K562 (cell line): ENCODE measurements at regions not wholly inside any gene's neighbourhood (a gene's known extent, or its start where the extent isn't known, plus 50 kb on each side); places are given as distances from the start of the nearest gene placed in this dataset.

Experiments
- CHD4 ChIP-seq: fragments of 200-600 bp; sonication (generic); IDR thresholded peaks from 3 replicates; pipeline ENCODE4 v1.6.1; 2012; ENCODE audit warnings: low read depth, mild to moderate bottlenecking, mixed read lengths, low read length, inconsistent platforms; ENCODE audit not compliant: insufficient read depth, insufficient replicate concordance, poor library complexity, severe bottlenecking
- FOXM1 ChIP-seq, 2 experiments: fragments of 450-650 bp in 1 of 2; sonication (generic) in 1 of 2; formaldehyde crosslinking in 1 of 2; IDR thresholded peaks; 2 replicates each; pipeline versions ENCODE4 v1.6.1 to v1.9.0; 2017 to 2022; ENCODE audit warnings: low read depth in 2 of 2, mild to moderate bottlenecking in 2 of 2, missing genetic modification reagents in 1 of 2, moderate library complexity in 1 of 2
- GABPB2 ChIP-seq: fragments of 250-450 bp; sonication (Bioruptor Pico); conservative IDR thresholded peaks from 2 replicates; pipeline ENCODE4 v1.5.1; 2021; ENCODE audit warnings: mild to moderate bottlenecking
- ILF3 ChIP-seq: fragments of 450-650 bp; IDR thresholded peaks from 2 replicates; pipeline ENCODE4 v1.6.1; 2018; ENCODE audit warnings: antibody characterized with exemption, mild to moderate bottlenecking, moderate library complexity, borderline replicate concordance
- MED1 ChIP-seq: sonication (generic); formaldehyde crosslinking; IDR thresholded peaks from 2 replicates; pipeline ENCODE4 v1.8.1; 2023; ENCODE audit warnings: missing genetic modification reagents, borderline replicate concordance
- POLR2A ChIP-seq: fragments of 450-650 bp; conservative IDR thresholded peaks from 2 replicates; pipeline ENCODE4 v1.6.1; 2016
- XRCC5 ChIP-seq: fragments of 200-400 bp; formaldehyde crosslinking; IDR thresholded peaks from 2 replicates; pipeline ENCODE4 v1.6.1; 2017; ENCODE audit warnings: low read depth, mild to moderate bottlenecking, low read length
- ZNF551 ChIP-seq: fragments of 250-450 bp; sonication (Bioruptor Pico); IDR thresholded peaks from 2 replicates; pipeline ENCODE4 v1.5.0; 2021; ENCODE audit warnings: mild to moderate bottlenecking, moderate library complexity
- TF ChIP-seq, protein P1 (sequence below), 2 experiments: fragments of 450-650 bp; IDR thresholded peaks; 2 replicates each; pipeline ENCODE4 v1.6.1; 2016; ENCODE audit warnings: mild to moderate bottlenecking in 2 of 2, borderline replicate concordance in 1 of 2, low read depth in 1 of 2, moderate library complexity in 1 of 2
- TF ChIP-seq, protein P2 (sequence below): fragments of 450-650 bp; formaldehyde crosslinking; IDR thresholded peaks from 2 replicates; pipeline ENCODE4 v1.4.0; 2020; ENCODE audit warnings: mild to moderate bottlenecking, moderate library complexity
- TF ChIP-seq, protein P3 (sequence below): fragments of 200-800 bp; sonication (Bioruptor generic); IDR thresholded peaks from 2 replicates; pipeline ENCODE4 v1.6.1; 2017; ENCODE audit warnings: missing genetic modification characterization, missing compliant biosample characterization

- TF ChIP-seq XRCC5 (no peak), MED1 (CRISPR knock-in tag) (no peak), FOXM1 (IDR thresholded peaks at IDR 0.05; ENCODE audit: low read depth) (no peak), FOXM1 (CRISPR knock-in tag; IDR thresholded peaks at IDR 0.05; ENCODE audit: low read depth) (no peak), POLR2A (no peak), ZNF551 (CRISPR knock-in tag) (no peak), CHD4 (no peak), GABPB2 (CRISPR knock-in tag) (no peak), ILF3 (no peak)
- TF ChIP-seq, protein P1, sequence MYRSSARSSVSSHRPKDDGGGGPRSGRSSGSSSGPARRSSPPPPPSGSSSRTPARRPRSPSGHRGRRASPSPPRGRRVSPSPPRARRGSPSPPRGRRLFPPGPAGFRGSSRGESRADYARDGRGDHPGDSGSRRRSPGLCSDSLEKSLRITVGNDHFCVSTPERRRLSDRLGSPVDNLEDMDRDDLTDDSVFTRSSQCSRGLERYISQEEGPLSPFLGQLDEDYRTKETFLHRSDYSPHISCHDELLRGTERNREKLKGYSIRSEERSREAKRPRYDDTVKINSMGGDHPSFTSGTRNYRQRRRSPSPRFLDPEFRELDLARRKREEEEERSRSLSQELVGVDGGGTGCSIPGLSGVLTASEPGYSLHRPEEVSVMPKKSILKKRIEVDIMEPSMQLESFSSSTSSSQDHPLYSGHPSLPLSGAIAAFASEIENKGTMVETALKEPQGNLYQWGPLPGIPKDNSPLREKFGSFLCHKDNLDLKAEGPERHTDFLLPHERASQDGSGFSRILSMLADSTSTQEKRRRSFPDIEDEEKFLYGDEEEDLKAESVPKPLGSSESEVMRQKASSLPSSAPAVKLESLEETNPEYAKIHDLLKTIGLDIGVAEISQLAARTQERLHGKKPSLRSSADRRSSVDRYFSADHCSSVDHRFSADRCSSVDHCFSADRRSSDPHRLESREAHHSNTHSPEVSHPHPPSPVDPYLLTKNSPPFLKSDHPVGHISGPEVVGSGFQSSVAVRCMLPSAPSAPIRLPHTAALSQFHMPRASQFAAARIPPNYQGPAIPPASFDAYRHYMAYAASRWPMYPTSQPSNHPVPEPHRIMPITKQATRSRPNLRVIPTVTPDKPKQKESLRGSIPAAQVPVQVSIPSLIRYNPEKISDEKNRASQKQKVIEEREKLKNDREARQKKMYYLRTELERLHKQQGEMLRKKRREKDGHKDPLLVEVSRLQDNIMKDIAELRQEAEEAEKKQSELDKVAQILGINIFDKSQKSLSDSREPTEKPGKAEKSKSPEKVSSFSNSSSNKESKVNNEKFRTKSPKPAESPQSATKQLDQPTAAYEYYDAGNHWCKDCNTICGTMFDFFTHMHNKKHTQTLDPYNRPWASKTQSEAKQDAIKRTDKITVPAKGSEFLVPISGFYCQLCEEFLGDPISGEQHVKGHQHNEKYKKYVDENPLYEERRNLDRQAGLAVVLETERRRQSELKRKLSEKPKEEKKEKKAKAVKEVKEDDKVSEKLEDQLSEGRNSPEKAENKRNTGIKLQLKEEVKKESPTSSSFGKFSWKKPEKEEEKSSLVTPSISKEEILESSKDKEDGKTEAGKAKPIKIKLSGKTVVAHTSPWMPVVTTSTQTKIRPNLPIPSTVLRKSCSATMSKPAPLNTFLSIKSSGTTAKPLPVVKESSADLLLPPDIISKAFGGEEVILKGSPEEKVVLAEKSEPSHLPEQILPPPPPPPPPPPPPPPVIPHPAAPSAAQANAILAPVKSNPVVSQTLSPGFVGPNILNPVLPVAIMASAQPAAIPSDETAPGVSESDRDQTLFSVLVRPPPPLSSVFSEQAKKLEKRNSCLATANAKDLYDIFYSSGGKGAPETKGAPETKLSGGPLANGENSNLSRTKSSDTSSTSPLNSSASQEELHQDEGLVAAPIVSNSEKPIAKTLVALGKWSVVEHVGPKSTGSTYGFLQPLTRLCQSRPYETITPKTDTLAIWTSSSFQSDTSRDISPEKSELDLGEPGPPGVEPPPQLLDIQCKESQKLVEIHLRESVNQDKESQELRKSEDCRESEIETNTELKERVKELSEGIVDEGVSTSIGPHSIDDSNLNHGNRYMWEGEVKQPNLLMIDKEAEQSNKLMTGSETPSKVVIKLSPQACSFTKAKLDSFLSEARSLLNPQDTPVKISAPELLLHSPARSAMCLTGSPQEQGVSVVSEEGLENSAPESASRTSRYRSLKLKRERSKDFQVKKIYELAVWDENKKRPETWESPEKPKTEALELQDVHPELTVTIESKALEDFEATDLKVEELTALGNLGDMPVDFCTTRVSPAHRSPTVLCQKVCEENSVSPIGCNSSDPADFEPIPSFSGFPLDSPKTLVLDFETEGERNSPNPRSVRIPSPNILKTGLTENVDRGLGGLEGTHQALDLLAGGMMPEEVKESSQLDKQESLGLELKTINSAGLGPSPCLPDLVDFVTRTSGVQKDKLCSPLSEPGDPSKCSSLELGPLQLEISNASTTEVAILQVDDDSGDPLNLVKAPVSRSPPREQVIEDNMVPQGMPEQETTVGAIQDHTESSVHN (IDR thresholded peaks at IDR 0.05; ENCODE audit: borderline replicate concordance in 1 of 2, low read depth in 1 of 2): no peak
- TF ChIP-seq, protein P2, sequence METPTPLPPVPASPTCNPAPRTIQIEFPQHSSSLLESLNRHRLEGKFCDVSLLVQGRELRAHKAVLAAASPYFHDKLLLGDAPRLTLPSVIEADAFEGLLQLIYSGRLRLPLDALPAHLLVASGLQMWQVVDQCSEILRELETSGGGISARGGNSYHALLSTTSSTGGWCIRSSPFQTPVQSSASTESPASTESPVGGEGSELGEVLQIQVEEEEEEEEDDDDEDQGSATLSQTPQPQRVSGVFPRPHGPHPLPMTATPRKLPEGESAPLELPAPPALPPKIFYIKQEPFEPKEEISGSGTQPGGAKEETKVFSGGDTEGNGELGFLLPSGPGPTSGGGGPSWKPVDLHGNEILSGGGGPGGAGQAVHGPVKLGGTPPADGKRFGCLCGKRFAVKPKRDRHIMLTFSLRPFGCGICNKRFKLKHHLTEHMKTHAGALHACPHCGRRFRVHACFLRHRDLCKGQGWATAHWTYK (CRISPR knock-in tag): no peak
- TF ChIP-seq, protein P3, sequence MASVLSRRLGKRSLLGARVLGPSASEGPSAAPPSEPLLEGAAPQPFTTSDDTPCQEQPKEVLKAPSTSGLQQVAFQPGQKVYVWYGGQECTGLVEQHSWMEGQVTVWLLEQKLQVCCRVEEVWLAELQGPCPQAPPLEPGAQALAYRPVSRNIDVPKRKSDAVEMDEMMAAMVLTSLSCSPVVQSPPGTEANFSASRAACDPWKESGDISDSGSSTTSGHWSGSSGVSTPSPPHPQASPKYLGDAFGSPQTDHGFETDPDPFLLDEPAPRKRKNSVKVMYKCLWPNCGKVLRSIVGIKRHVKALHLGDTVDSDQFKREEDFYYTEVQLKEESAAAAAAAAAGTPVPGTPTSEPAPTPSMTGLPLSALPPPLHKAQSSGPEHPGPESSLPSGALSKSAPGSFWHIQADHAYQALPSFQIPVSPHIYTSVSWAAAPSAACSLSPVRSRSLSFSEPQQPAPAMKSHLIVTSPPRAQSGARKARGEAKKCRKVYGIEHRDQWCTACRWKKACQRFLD: no peak
These were observed 189.6 kb downstream of the ACTR3 start (continued) for GRCh38 chr2:114079366-114080004.
